Kidney epithelial cell (primary cell): ENCODE measurements at regions not wholly inside any gene's neighbourhood (a gene's known extent, or its start where the extent isn't known, plus 50 kb on each side); places are given as distances from the start of the nearest gene placed in this dataset.
"Not testable (repeated sequence)": the region's sequence is repeated elsewhere in the genome, so short reads cannot be mapped to it uniquely, and the experiment has no call there.

Experiments
- DNase-seq: peaks from one replicate; pipeline ENCODE4 v3.0.0-alpha.2; 2010; ENCODE audit warnings: low read depth
- H3K27me3 ChIP-seq: 2 replicates; pipeline ENCODE4 v1.6.0; 2011; ENCODE audit warnings: low read length; ENCODE audit not compliant: control insufficient read depth, insufficient read depth
- H3K36me3 ChIP-seq: 2 replicates; pipeline ENCODE4 v1.5.1; 2011; ENCODE audit warnings: low read length; ENCODE audit not compliant: control insufficient read depth, insufficient read depth
- H3K4me3 ChIP-seq: 2 replicates; pipeline ENCODE4 v1.5.1; 2011; ENCODE audit warnings: low read depth, mild to moderate bottlenecking, control low read depth, low read length
- TF ChIP-seq, protein P1 (sequence below): IDR thresholded peaks from 2 replicates; pipeline ENCODE4 v1.5.1; 2011; ENCODE audit warnings: mild to moderate bottlenecking, moderate library complexity, low read length, control low read depth, inconsistent platforms; ENCODE audit not compliant: insufficient read depth, poor library complexity, severe bottlenecking

DNA sequence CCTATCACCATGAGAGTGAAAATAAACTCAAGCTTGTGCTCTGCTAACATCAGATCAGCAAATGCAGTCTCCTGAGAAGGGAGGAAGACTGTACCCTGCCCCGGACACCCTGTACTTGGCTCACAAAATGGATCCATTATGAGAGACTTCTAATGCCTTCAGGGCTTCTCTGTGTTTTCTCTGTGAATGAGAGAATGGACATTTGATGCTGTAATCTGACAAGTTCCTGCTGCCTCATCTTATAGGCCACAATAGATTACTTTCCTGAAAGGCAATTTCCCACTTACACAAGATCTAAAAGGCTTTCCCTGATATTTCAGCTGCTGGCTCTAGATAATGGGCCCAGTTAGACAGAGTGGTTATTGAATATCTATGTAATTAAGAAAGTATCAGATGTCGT is 117.2 kb downstream of the OTOR start:
- no peak for DNase-seq

DNA sequence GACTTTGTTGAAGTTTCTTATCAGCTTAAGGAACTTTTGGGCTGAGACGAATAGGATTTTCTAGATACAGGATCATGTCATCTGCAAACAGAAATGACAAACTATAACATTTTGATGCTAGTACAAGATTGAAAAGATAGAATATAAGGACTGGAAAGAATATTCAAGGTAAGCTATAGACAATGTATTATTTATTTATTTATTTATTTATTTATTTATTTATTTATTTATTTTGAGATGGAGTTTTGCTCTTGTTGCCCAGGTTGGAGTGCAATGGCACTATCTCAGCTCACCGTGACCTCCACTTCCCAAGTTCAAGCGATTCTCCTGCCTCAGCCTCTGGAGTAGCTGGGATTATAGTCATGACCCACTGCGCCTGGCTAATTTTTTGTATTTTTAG is 125.0 kb downstream of the OTOR start:
- not testable (repeated sequence) for H3K4me3 ChIP-seq, DNase-seq, H3K27me3 ChIP-seq, H3K36me3 ChIP-seq

More for the DNA sequence above, 117.2 kb downstream of the OTOR start:
- Histone ChIP-seq H3K4me3 (no peak overlapping the region), H3K36me3 (no peaks in the 10 kb centered on the region), H3K27me3 (no peaks in the 10 kb centered on the region)
- TF ChIP-seq, protein P1, sequence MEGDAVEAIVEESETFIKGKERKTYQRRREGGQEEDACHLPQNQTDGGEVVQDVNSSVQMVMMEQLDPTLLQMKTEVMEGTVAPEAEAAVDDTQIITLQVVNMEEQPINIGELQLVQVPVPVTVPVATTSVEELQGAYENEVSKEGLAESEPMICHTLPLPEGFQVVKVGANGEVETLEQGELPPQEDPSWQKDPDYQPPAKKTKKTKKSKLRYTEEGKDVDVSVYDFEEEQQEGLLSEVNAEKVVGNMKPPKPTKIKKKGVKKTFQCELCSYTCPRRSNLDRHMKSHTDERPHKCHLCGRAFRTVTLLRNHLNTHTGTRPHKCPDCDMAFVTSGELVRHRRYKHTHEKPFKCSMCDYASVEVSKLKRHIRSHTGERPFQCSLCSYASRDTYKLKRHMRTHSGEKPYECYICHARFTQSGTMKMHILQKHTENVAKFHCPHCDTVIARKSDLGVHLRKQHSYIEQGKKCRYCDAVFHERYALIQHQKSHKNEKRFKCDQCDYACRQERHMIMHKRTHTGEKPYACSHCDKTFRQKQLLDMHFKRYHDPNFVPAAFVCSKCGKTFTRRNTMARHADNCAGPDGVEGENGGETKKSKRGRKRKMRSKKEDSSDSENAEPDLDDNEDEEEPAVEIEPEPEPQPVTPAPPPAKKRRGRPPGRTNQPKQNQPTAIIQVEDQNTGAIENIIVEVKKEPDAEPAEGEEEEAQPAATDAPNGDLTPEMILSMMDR = no peak

DNA sequence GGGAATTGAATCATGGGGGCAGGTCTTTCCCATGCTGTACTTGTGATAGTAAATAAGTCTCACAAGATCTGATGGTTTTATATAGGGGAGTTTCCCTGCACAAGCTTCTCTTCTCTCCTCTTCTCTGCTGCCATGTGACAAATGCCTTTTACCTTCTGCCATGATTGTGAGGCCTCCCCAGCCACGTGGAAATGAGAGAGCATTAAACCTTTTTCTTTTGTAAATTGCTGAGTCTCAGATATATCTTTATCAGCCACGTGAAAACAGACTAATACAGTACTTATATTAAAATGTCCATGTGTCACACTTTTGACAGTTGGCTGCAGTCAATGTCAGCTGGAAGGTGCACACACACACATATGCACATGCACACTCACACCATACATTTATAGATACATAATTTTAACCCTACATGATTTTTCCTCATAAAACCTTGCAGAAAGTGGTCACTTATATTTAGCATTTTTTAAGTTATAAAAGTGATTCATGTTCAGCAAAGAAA is 128.9 kb downstream of the OTOR start:
- TF ChIP-seq, protein P1 = no peak
- Histone ChIP-seq H3K36me3 (no peaks in the 10 kb centered on the region), H3K27me3 (no peaks in the 10 kb centered on the region), H3K4me3 (no peak overlapping the region)
- DNase-seq = no peak

DNA sequence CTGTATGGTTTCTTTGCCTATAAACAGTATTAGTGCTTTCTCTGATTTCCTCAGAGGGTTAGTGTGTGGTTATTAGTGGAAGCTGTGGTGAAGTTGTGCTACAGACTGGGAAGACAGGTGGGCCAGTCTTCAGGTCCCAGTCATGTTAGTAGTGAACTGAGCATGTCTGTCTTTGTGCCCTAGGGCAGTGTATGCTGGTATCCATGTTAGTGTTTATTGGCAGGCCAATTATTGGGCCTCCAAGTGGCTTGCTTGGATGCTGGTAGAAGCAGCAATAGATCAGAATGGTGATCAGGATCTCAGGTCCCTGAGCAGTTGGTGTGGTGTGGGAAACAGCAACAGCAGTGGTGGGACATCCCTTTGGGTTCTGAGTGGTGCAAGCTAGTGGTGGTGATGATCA is 137.6 kb downstream of the OTOR start:
- DNase-seq = no peak
- H3K36me3 ChIP-seq = no peaks in the 10 kb centered on the region
- TF ChIP-seq, protein P1 = no peak
- no peak overlapping the region for H3K4me3 ChIP-seq
- no peaks in the 10 kb centered on the region for H3K27me3 ChIP-seq

DNA sequence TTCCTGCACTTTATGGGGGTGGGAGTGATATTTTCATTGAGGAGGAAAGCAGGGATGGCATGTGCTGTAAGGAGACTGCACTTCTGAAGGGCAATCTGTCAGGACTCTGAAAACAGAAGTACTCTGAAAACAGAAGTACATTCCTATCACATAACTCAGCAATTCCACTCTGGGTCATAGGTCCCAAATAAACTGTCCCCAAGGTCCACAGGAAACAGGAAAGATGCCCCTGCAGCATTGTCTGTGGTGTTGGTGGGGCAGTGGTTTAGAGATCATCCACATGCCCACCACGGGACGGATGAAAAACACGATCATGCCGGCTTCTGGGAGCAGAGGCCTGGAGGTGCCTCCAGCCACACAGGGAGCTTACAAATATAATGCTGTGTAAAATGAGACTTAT is 150.3 kb downstream of the OTOR start:
- TF ChIP-seq, protein P1 = no peak
- DNase-seq = no peak
- H3K27me3 ChIP-seq = no peaks in the 10 kb centered on the region

DNA sequence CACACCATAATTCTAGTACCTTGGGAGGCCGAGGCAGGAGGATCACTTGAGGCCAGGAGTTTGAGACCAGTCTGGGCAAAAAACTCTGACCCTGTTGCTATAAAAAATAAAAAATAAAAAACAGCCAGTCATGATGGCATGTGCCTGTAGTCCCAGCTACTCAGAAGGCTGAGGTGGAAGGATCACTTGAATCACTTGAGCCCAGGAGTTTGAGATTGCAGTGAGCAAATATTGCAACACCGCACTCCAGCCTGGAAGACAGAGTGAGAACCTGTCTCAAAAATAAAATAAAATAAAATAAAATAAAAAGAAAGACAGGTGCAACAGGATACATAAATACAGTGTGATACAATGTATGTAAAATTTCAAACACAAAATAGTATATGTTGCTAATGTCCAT is 154.5 kb downstream of the OTOR start:
- TF ChIP-seq, protein P1 = no peak
- no peak for DNase-seq
- no peaks in the 10 kb centered on the region for H3K36me3 ChIP-seq
- no peak overlapping the region for H3K4me3 ChIP-seq
- no peaks in the 10 kb centered on the region for H3K27me3 ChIP-seq

More for the DNA sequence above, 150.3 kb downstream of the OTOR start:
- Histone ChIP-seq H3K4me3 (no peak overlapping the region), H3K36me3 (no peaks in the 10 kb centered on the region)
